ENCODE measurements at regions not wholly inside any gene's neighbourhood (a gene's known extent, or its start where the extent isn't known, plus 50 kb on each side); places are given as distances from the start of the nearest gene placed in this dataset.
A peak's percentile ranks its signal among the peaks of the same experiment; 100 is the strongest.

DNA sequence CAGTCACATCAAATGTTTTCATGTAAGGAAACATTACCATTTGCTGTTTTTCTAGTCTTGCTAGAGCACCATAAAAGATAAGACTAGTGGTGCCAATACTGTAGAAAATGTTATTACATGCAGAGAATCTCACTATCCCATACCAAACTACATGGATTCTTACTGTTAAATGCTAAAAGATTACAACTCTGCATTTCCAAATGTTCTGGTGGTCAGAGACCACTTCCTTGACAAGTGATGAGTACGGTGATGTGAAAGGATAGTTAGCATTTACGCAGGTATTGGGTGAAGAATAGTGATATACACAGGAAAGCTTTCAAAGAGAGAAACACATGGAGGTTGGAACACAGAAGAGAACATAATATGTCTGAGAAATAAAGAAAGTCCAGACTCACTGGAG lies 98.2 kb downstream of the GGTLC2 start:
- no peaks in the 10 kb centered on the region for H3K36me3 ChIP-seq
- no peaks in the 10 kb centered on the region for H3K4me1 ChIP-seq
- H3K4me3 ChIP-seq (ENCODE audit: low read depth, low read length) = no peak overlapping the region
- TF ChIP-seq, protein P1, sequence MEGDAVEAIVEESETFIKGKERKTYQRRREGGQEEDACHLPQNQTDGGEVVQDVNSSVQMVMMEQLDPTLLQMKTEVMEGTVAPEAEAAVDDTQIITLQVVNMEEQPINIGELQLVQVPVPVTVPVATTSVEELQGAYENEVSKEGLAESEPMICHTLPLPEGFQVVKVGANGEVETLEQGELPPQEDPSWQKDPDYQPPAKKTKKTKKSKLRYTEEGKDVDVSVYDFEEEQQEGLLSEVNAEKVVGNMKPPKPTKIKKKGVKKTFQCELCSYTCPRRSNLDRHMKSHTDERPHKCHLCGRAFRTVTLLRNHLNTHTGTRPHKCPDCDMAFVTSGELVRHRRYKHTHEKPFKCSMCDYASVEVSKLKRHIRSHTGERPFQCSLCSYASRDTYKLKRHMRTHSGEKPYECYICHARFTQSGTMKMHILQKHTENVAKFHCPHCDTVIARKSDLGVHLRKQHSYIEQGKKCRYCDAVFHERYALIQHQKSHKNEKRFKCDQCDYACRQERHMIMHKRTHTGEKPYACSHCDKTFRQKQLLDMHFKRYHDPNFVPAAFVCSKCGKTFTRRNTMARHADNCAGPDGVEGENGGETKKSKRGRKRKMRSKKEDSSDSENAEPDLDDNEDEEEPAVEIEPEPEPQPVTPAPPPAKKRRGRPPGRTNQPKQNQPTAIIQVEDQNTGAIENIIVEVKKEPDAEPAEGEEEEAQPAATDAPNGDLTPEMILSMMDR (IDR thresholded peaks at IDR 0.05; ENCODE audit: low read depth, low read length) = no peak
- H3K27me3 ChIP-seq = peaks cover 45% of the 10 kb centered on the region
- no peaks in the 10 kb centered on the region for H3K9me3 ChIP-seq
- no peak for DNase-seq

DNA sequence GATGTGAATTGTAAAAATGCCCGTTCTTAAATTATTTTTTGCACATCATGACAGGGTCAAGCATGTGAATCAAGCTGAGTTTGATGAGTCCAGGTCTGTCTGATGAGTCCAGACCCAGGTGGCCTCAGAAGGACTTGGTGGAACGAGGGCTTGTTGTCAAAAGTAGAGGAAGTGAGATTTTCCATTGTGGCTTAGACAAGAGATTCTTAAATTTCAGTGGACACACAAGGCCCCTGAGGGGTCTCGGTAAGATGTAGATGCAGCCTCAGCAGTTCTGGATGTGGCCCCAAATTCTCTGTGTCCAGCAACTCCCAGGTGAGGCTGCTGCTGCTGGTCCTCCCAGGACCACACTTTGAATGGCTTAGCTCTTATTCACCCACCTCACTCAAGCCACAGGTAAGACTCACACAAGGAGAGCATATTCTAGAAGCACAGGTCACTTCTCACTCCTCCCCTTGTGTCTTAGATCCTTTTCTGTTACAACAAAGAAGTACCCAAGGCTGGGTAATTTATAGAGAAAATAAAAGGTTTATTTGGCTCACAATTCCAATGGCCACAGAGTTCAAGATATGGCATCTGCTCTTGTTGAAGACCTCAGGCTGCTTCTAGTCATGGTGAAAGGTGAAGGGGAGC lies 98.8 kb downstream of the GGTLC2 start:
- H3K27me3 ChIP-seq = peaks cover 45% of the 10 kb centered on the region
- no peaks in the 10 kb centered on the region for H3K9me3 ChIP-seq
- DNase-seq = no peak
- no peaks in the 10 kb centered on the region for H3K4me1 ChIP-seq
- TF ChIP-seq, protein P1 (IDR thresholded peaks at IDR 0.05; ENCODE audit: low read depth, low read length) = no peak
- H3K4me3 ChIP-seq (ENCODE audit: low read depth, low read length) = no peak overlapping the region
- no peaks in the 10 kb centered on the region for H3K36me3 ChIP-seq

DNA sequence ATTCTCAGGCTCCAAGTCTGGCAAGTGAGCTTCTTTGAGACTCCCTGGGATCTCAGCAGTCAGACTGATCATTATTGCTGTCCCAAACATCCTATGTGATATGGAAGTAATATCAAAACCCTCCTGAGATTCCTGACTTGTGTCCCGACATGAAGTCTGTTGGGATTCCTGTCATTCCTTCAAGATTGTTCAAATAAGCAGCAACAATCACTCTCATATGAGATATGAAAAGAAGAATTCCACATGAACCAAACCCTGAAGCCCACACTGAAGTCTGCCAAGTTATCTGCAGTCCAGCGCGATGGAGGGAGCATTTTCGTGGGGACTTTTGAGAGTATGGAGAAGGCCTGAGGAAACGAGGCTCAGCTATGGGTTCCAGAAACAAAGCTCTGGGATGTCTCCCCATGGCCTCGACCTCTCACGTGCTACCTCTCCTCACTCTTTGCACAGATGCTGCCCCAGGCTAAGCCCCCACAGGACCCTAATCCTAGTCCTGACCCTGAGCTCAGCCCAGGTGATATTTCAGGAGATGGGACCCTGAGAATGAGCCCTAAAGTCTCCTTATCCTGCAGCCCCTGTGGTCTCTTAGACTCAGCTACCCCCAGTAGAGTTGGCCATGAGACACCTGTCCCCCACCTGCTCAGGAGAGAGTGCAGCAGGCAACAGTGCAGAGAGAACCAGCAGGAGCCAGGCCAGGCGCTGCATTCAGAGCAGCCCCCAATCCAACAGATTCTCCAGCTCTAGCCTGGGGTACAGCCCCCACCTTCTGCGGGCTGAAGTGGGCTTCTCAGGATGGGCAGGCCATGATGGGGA lies 100.2 kb downstream of the GGTLC2 start:
- H3K36me3 ChIP-seq = no peaks in the 10 kb centered on the region
- H3K4me3 ChIP-seq (ENCODE audit: low read depth, low read length) = no peak overlapping the region
- DNase-seq = no peak
- peaks cover 38% of the 10 kb centered on the region for H3K27me3 ChIP-seq
- TF ChIP-seq, protein P1 (IDR thresholded peaks at IDR 0.05; ENCODE audit: low read depth, low read length) = no peak
- no peaks in the 10 kb centered on the region for H3K9me3 ChIP-seq
- no peaks in the 10 kb centered on the region for H3K4me1 ChIP-seq

DNA sequence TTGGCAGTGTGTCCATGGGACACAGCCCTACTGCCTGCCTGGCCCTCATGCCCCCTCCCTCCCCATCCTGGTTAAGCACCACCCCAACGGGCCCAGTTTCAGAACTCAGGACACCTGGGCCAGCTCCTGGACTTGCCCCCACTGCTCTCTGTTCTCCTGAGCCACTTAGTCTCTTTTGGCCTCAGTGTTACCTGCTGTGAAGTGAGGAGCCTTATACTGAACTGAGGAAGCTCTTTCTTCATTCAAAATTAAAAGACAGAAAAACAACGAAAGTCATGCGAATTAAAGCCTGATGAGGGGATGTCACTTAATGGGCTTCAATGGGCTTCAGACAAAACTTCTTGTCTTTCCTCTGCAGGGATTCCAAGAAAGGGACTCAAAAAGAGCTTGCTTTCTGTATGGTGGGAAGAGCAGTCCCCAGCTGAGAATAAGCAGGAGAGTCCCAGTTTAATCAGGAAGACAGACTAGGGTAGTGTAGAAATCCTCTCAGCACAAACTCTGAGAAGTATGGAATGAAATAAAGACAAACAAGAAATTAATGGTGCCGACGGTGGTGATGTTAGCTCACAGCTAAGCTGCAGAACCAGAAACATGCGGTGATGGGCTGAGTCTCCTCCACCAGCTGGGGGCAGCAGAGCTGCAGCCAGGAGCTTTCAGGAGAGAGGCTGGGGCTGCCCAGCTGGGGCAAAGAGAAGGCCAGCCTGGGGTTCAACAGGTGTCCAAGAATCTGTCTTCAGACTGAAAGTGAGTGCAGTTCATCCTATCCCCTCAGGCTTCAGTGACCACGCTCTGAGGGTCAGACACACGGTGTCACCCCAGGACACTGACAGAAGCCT lies 101.0 kb downstream of the GGTLC2 start:
- Histone ChIP-seq H3K4me1 (no peaks in the 10 kb centered on the region), H3K4me3 (ENCODE audit: low read depth, low read length) (no peak overlapping the region), H3K9me3 (no peaks in the 10 kb centered on the region), H3K36me3 (no peaks in the 10 kb centered on the region), H3K27me3 (peaks cover 37% of the 10 kb centered on the region)
- TF ChIP-seq, protein P1 (IDR thresholded peaks at IDR 0.05; ENCODE audit: low read depth, low read length) = peak; percentile 82
- DNase-seq = peak; percentile 57

DNA sequence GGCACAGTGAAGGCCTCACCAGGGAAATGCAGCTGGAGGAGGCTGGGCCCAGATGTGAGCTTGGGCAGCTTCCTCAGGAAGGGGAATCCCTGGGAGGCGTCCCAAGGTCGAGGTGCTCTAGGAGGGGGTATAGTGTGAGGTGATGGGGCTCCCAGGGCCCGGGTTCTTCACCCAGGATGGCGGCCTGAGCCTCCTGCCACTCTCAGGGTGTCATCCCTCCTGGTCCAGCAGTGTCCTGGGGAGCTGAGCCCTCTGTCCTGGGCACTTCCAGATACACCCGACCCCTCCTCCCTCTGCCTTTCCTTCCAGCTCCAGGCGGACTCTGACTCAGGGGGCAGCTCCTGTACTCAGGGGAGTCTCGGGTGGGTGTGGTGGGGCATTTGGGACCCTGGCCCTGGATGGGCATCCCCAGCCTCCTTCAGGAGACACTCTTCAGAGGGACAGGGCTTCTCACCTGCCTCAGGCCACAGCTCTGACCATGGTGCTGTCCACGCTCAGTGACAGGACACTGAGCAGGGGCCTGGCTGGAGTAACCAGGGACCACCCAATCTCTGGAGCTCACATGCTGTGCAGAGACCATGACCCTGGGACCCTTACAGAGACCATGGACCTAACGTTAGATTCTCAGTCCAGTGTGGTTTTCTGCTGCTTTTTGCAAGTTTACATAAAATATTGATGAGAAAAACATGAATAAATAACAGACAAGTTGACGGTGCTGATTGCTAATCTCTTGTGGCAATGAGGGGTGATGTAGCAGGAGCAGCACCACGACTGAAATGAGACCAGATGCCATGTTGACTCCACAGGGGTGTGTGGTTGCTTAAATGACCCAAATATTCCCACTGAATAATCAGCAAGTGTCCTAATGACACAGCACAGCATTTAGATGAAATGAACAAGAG lies 101.9 kb downstream of the GGTLC2 start:
- no peak overlapping the region for H3K4me3 ChIP-seq (ENCODE audit: low read depth, low read length)
- no peaks in the 10 kb centered on the region for H3K36me3 ChIP-seq
- H3K27me3 ChIP-seq = peaks cover 30% of the 10 kb centered on the region
- no peaks in the 10 kb centered on the region for H3K9me3 ChIP-seq
- no peak for DNase-seq
- H3K4me1 ChIP-seq = no peaks in the 10 kb centered on the region
- TF ChIP-seq, protein P1 (IDR thresholded peaks at IDR 0.05; ENCODE audit: low read depth, low read length) = no peak
